Adrenal gland (tissue), 9 donors: ENCODE measurements at regions not wholly inside any gene's neighbourhood (a gene's known extent, or its start where the extent isn't known, plus 50 kb on each side); places are given as distances from the start of the nearest gene placed in this dataset.

Experiments
- DNase-seq, 7 donors: peaks; one replicate each; pipeline ENCODE4 v3.0.0-alpha.2; 2019 to 2020
- H3K27ac ChIP-seq, 5 donors: fragments of 200-600 bp; sonication (generic) in 4 of 5; 1 replicate in 3 of 5; 2 replicates in 2 of 5; pipeline versions ENCODE4 v1.5.1 to v1.8.0; 2016 to 2020; ENCODE audit warnings: mild to moderate bottlenecking in 1 of 5
- H3K27me3 ChIP-seq: fragments of 200-600 bp; 2 replicates; pipeline ENCODE4 v1.8.0; 2021
- H3K36me3 ChIP-seq, 2 donors: fragments of 200-600 bp; replicated peaks in 1 of 2; 1 replicate in 1 of 2; 2 replicates in 1 of 2; pipeline versions ENCODE4 v1.5.1 to v1.8.0; 2018 to 2022
- H3K4me1 ChIP-seq, 2 donors: fragments of 200-600 bp; replicated peaks in 1 of 2; 1 replicate in 1 of 2; 2 replicates in 1 of 2; pipeline versions ENCODE4 v1.5.1 to v1.8.0; 2018 to 2021
- H3K4me3 ChIP-seq, 4 donors: fragments of 200-600 bp; sonication (generic) in 3 of 4; one replicate each; pipeline ENCODE4 v1.5.1; 2016 to 2018
- H3K9me3 ChIP-seq, 3 donors: fragments of 200-600 bp; sonication (generic) in 1 of 3; replicated peaks in 1 of 3; 1 replicate in 2 of 3; 2 replicates in 1 of 3; pipeline versions ENCODE4 v1.5.1 to v1.8.0; 2016 to 2021
- POLR2A ChIP-seq, 2 donors: fragments of 450-650 bp; IDR thresholded peaks; one replicate each; pipeline ENCODE4 v1.6.1; 2017; ENCODE audit warnings: antibody characterized with exemption in 2 of 2, mild to moderate bottlenecking in 2 of 2, moderate library complexity in 1 of 2
- WGBS, 4 donors: extraction: QIAGEN DNeasy Blood & Tissue Kit in 2 of 4; methylation state at CpG; one replicate each; pipeline versions ENCODE4 v1.1.5 to v1.1.7; 2013 to 2017; 5-methylcytosine and 5-hydroxymethylcytosine counted together
- intact Hi-C, 2 donors: fragments of 100-400 bp; cut with DNase I; formaldehyde crosslinking; loops; one replicate each; pipeline versions ENCODE4 v1.14.1 to v1.15.0; 2022 to 2023
- TF ChIP-seq, protein P1 (sequence below), 6 experiments: fragments of 450-650 bp in 4 of 6; fragments of 200-600 bp in 2 of 6; sonication (generic) in 1 of 6; IDR thresholded peaks; 1 replicate in 5 of 6; 2 replicates in 1 of 6; pipeline versions ENCODE4 v1.5.1 to v1.8.0; 2016 to 2021; ENCODE audit warnings: antibody characterized with exemption in 6 of 6, mild to moderate bottlenecking in 2 of 6, moderate library complexity in 1 of 6
- donor health status: healthy with polysubstance abuse.
- donor health status: Bipolar disorder and iron deficiency.
- donor health status: DM: yes; HTN: yes; CAD: no.
- donor health status: DM: no; HTN: no; CAD: no.
- donor health status: DM: no; HTN: no; CAD: no.

DNA sequence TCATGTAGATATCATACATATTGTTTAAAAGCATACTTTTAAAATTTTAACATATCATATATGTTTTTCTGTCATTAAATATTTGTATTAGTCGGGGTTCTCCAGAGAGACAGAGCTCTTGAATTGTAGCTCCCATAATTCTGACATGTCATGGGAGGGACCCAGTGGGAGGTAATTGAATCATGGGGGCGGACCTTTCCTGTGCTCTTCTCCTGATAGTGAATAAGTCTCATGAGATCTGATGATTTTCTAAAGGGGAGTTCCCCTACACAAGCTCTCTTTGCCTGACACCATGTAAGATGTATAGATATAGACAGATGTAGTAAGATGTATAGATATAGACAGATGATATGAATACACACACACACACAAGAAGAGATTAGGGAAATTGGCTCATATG lies 161.2 kb upstream of the ABI3BP start:
- WGBS, 4 donors = 78 to 91% (median 86%) methylated on average over 2 of the region's 2 CpGs
- no peaks in the 10 kb centered on the region for H3K27me3 ChIP-seq
- no peaks in the 10 kb centered on the region for H3K36me3 ChIP-seq
- TF ChIP-seq, protein P1, sequence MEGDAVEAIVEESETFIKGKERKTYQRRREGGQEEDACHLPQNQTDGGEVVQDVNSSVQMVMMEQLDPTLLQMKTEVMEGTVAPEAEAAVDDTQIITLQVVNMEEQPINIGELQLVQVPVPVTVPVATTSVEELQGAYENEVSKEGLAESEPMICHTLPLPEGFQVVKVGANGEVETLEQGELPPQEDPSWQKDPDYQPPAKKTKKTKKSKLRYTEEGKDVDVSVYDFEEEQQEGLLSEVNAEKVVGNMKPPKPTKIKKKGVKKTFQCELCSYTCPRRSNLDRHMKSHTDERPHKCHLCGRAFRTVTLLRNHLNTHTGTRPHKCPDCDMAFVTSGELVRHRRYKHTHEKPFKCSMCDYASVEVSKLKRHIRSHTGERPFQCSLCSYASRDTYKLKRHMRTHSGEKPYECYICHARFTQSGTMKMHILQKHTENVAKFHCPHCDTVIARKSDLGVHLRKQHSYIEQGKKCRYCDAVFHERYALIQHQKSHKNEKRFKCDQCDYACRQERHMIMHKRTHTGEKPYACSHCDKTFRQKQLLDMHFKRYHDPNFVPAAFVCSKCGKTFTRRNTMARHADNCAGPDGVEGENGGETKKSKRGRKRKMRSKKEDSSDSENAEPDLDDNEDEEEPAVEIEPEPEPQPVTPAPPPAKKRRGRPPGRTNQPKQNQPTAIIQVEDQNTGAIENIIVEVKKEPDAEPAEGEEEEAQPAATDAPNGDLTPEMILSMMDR (IDR thresholded peaks at IDR 0.05) = no peak
- TF ChIP-seq POLR2A (IDR thresholded peaks at IDR 0.05) = no peak
- H3K4me1 ChIP-seq = no peaks in the 10 kb centered on the region
- no peak for DNase-seq
- no peak overlapping the region for H3K4me3 ChIP-seq
- intact Hi-C loops = no loop called here
- no peaks in the 10 kb centered on the region for H3K9me3 ChIP-seq
- no peak overlapping the region for H3K27ac ChIP-seq

DNA sequence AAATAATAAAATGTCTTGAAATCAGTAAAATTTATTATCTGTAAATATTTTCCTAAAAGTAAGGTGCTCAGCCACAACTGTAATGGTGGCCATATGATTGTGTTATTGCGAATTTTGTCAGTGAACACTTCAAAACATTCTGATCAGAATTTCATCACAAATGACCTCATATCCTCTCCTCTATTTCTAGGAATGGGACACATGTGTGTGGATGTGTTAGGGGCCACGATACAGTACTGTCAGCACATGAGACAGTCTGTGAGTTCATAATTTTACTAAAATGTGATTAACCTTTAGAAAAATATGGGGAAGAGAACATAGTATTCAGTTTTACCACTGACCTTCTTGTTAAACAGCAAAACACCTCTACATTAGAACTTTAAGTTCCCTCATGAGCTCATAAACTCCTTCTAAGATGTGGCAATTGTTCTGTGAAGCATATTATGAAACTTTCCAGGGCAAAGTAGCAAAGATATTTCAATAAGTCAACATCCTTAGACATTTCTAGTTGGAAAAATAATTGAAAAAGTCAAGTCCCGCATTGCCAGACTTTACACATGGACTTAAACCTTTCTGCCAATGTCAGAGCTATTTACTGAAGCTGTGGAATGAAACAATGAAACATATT lies 158.2 kb upstream of the ABI3BP start:
- Histone ChIP-seq H3K27ac (no peak overlapping the region), H3K4me3 (no peak overlapping the region), H3K4me1 (no peaks in the 10 kb centered on the region), H3K9me3 (no peaks in the 10 kb centered on the region), H3K27me3 (no peaks in the 10 kb centered on the region), H3K36me3 (no peaks in the 10 kb centered on the region)
- DNase-seq = no peak
- 70 to 75% (median 73%) methylated on average over 3 of the region's 3 CpGs for WGBS, 4 donors
- intact Hi-C loops = no loop called here
- TF ChIP-seq, protein P1 (IDR thresholded peaks at IDR 0.05) = no peak
- TF ChIP-seq POLR2A (IDR thresholded peaks at IDR 0.05) = no peak

DNA sequence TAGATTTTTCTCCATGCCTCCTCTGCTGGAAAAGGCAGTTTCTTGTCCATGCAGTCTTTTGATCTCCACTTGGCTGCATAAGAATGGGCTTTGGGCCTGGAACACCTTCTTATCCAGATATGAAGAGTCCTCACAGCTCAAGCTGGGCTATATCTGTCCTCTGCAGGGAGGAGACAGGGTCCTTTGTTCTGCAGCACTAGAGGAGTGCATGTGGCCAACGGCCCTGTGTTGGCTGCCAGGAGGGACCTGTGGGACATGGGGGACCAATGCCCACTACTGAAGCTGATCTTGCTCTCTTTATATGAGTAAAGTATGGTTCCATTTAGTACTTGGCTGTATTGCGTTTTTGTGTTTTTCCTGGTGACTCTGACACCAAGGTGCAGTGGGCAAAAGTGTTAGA lies 157.3 kb upstream of the ABI3BP start:
- DNase-seq = no peak
- TF ChIP-seq, protein P1 (IDR thresholded peaks at IDR 0.05) = no peak
- TF ChIP-seq POLR2A (IDR thresholded peaks at IDR 0.05) = no peak
- Histone ChIP-seq H3K27ac (no peak overlapping the region), H3K36me3 (no peaks in the 10 kb centered on the region), H3K27me3 (no peaks in the 10 kb centered on the region), H3K4me1 (no peaks in the 10 kb centered on the region), H3K9me3 (no peaks in the 10 kb centered on the region), H3K4me3 (no peak overlapping the region)
- WGBS, 4 donors = 73 to 92% (median 81%) methylated on average over 2 of the region's 2 CpGs
- intact Hi-C loops = no loop called here

DNA sequence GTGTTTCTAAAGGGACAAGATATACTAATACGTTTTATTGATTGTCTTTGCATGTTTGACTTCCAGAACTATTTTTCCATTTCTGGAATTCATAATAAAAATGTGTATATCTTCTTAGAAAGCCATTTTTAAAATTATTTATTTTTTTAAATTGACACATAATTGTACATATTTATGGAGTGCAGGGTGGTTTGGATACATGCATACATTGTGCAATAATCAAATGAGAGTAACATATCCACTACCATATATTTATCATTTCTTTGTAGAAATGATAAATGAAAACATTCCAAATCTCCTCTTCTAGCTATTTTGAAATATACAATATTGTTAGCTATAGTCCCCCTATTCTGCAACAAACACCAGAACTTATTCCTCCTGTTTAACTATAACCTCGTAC lies 156.5 kb upstream of the ABI3BP start:
- Histone ChIP-seq H3K36me3 (no peaks in the 10 kb centered on the region), H3K9me3 (no peaks in the 10 kb centered on the region), H3K27ac (no peak overlapping the region), H3K27me3 (no peaks in the 10 kb centered on the region), H3K4me1 (no peaks in the 10 kb centered on the region), H3K4me3 (no peak overlapping the region)
- 79 to 88% (median 82%) methylated on average over 2 of the region's 2 CpGs for WGBS, 4 donors
- TF ChIP-seq, protein P1 (IDR thresholded peaks at IDR 0.05) = no peak
- no peak for TF ChIP-seq POLR2A (IDR thresholded peaks at IDR 0.05)
- DNase-seq = no peak
- intact Hi-C loops = no loop called here
